ENCODE measurements at regions not wholly inside any gene's neighbourhood (a gene's known extent, or its start where the extent isn't known, plus 50 kb on each side); places are given as distances from the start of the nearest gene placed in this dataset.
"Not testable (repeated sequence)": the region's sequence is repeated elsewhere in the genome, so short reads cannot be mapped to it uniquely, and the experiment has no call there.

DNA sequence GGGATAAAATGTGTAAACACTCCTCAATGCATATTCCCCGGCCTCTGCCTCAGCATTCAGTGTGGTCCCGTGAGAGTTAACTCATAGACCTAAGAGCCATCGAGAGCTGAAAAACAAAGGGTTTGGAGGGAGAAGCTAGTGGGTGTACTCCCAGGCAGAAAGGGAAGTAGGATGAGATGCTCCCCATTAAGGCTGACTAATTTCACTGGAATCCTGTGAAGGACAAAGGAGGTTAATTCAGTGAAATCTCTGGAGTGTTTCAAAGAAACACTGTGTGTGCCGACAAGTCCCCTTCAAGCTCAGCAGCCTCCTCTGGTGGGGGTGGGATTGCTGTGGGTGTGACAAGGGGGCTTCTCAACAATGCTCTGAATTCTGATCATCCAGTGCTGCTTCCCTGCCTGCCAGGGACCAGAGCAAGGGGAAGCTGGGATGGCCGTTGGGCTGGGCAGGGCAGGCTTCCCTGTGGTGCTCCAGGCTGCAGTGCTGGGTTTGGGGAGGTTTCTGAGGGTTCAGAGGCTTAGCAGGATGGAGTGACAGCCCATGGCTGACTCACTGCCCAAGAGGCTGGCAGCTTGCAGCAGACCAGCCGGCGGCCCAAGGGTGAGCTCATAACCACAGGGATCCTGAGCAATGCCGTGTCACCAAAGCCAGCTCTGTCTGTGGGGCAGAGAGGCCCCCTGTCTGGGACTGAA, 61.4 kb upstream of the BMAL1 start (continued):
- TF ChIP-seq E2F1 (CRISPR knock-in tag; IDR thresholded peaks at IDR 0.05), result no peak

GRCh38 chr11:13216711-13217075, 60.9 kb upstream of the BMAL1 start:
- ATAC-seq (no peak), DNase-seq (ENCODE audit: low spot score) (no peak)
- H3K9me3 Mint-ChIP-seq, result peaks cover 3% of the 10 kb centered on the region; the same call in 1 of the 2 replicates
- H3K4me1 Mint-ChIP-seq, result peaks cover 14% of the 10 kb centered on the region
- H3K36me3 Mint-ChIP-seq, result no peaks in the 10 kb centered on the region
- ChIA-PET POLR2A (no interaction called here), CTCF (interaction anchor here (0.9 to 2.3 kb wide), 6 partner anchors 22 to 253 kb away, joined by 3 to 9 read pairs (median 6); no protein-coding TSS in a partner anchor)
- no peaks in the 10 kb centered on the region for H3K27me3 Mint-ChIP-seq (ENCODE audit: low read depth)
- H3K4me3 Mint-ChIP-seq, result no peak overlapping the region
- H3K27ac Mint-ChIP-seq, result no peak overlapping the region
- TF ChIP-seq ELF4 (CRISPR knock-in tag; IDR thresholded peaks at IDR 0.05; ENCODE audit: low read depth) (no peak), ZNF281 (CRISPR knock-in tag; IDR thresholded peaks at IDR 0.05) (no peak), AR (CRISPR knock-in tag; IDR thresholded peaks at IDR 0.05) (no peak), KAT7 (CRISPR knock-in tag; IDR thresholded peaks at IDR 0.05; ENCODE audit: borderline replicate concordance) (no peak), E2F5 (CRISPR knock-in tag; IDR thresholded peaks at IDR 0.05) (no peak), ZBTB21 (CRISPR knock-in tag; IDR thresholded peaks at IDR 0.05; ENCODE audit: borderline replicate concordance) (no peak), NR2C2 (CRISPR knock-in tag; IDR thresholded peaks at IDR 0.05) (no peak)
- TF ChIP-seq, protein P1, sequence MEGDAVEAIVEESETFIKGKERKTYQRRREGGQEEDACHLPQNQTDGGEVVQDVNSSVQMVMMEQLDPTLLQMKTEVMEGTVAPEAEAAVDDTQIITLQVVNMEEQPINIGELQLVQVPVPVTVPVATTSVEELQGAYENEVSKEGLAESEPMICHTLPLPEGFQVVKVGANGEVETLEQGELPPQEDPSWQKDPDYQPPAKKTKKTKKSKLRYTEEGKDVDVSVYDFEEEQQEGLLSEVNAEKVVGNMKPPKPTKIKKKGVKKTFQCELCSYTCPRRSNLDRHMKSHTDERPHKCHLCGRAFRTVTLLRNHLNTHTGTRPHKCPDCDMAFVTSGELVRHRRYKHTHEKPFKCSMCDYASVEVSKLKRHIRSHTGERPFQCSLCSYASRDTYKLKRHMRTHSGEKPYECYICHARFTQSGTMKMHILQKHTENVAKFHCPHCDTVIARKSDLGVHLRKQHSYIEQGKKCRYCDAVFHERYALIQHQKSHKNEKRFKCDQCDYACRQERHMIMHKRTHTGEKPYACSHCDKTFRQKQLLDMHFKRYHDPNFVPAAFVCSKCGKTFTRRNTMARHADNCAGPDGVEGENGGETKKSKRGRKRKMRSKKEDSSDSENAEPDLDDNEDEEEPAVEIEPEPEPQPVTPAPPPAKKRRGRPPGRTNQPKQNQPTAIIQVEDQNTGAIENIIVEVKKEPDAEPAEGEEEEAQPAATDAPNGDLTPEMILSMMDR (IDR thresholded peaks at IDR 0.05), result no peak
- TF ChIP-seq, protein P2, sequence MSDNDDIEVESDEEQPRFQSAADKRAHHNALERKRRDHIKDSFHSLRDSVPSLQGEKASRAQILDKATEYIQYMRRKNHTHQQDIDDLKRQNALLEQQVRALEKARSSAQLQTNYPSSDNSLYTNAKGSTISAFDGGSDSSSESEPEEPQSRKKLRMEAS (CRISPR knock-in tag; IDR thresholded peaks at IDR 0.05), result no peak
- TF ChIP-seq, protein P3, sequence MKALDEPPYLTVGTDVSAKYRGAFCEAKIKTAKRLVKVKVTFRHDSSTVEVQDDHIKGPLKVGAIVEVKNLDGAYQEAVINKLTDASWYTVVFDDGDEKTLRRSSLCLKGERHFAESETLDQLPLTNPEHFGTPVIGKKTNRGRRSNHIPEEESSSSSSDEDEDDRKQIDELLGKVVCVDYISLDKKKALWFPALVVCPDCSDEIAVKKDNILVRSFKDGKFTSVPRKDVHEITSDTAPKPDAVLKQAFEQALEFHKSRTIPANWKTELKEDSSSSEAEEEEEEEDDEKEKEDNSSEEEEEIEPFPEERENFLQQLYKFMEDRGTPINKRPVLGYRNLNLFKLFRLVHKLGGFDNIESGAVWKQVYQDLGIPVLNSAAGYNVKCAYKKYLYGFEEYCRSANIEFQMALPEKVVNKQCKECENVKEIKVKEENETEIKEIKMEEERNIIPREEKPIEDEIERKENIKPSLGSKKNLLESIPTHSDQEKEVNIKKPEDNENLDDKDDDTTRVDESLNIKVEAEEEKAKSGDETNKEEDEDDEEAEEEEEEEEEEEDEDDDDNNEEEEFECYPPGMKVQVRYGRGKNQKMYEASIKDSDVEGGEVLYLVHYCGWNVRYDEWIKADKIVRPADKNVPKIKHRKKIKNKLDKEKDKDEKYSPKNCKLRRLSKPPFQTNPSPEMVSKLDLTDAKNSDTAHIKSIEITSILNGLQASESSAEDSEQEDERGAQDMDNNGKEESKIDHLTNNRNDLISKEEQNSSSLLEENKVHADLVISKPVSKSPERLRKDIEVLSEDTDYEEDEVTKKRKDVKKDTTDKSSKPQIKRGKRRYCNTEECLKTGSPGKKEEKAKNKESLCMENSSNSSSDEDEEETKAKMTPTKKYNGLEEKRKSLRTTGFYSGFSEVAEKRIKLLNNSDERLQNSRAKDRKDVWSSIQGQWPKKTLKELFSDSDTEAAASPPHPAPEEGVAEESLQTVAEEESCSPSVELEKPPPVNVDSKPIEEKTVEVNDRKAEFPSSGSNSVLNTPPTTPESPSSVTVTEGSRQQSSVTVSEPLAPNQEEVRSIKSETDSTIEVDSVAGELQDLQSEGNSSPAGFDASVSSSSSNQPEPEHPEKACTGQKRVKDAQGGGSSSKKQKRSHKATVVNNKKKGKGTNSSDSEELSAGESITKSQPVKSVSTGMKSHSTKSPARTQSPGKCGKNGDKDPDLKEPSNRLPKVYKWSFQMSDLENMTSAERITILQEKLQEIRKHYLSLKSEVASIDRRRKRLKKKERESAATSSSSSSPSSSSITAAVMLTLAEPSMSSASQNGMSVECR (CRISPR knock-in tag; IDR thresholded peaks at IDR 0.05; ENCODE audit: borderline replicate concordance), result no peak

DNA sequence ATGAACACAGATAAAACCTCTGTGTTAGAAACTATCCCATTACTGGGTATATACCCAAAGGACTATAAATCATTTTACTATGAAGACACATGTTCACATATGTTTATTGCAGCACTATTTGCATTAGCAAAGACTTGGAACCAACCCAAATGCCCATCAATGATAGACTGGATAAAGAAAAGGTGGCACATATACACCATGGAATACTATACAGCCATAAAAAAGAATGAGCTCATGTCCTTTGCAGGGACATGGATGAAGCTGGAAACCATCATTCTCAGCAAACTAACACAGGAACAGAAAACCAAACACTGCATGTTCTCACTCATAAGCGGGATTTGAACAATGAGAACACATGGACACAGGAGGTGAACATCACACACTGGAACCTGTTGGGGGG, 58.9 kb upstream of the BMAL1 start:
- DNase-seq (ENCODE audit: low spot score); H3K27me3 Mint-ChIP-seq (ENCODE audit: low read depth); CTCF ChIA-PET; H3K27ac Mint-ChIP-seq; ATAC-seq; POLR2A ChIA-PET; H3K36me3 Mint-ChIP-seq; H3K4me3 Mint-ChIP-seq; H3K9me3 Mint-ChIP-seq: not testable (repeated sequence)
- H3K4me1 Mint-ChIP-seq, result peaks cover 14% of the 10 kb centered on the region
